GM13976 (cell line): ENCODE measurements at regions not wholly inside any gene's neighbourhood (a gene's known extent, or its start where the extent isn't known, plus 50 kb on each side); places are given as distances from the start of the nearest gene placed in this dataset.

Experiments used
- DNase-seq: peaks from one replicate; pipeline ENCODE4 v3.0.0; 2012; ENCODE audit warnings: low spot score
- in situ Hi-C: fragments of 300-500 bp; cut with MboI; formaldehyde crosslinking; loops from one replicate; pipeline ENCODE4 v1.12.0; 2022; ENCODE audit warnings: low sequenced_read_pairs, mixed read lengths, inconsistent platforms; ENCODE audit not compliant: unreplicated experiment
- TF ChIP-seq, protein P1 (sequence below): IDR thresholded peaks from 2 replicates; pipeline ENCODE4 v1.5.1; 2012; ENCODE audit warnings: borderline replicate concordance, mild to moderate bottlenecking; ENCODE audit not compliant: insufficient read depth; ENCODE audit errors: extremely low read depth, missing control alignments, control extremely low read depth

DNA sequence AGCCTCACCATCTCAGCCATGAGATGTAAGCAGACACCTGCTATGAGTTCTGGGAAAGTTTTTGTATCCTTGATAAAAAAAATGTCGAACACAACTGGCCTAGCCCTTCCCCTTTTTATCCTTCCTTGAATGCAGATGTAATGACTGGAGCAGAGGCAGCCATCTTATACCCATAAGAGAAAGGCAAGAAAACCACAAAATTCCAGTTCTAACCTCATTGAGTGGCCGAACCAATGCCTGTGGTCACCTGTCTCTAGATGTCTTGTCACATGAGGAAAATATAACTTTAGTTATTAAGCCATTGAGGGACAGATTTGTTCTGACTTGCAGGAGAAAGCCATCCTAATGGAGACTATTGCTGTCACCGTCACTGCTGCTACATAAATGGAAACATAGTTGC is 80.4 kb upstream of the SLC6A6 start:
- in situ Hi-C loops, result no loop called here
- no peak for DNase-seq
- TF ChIP-seq, protein P1, sequence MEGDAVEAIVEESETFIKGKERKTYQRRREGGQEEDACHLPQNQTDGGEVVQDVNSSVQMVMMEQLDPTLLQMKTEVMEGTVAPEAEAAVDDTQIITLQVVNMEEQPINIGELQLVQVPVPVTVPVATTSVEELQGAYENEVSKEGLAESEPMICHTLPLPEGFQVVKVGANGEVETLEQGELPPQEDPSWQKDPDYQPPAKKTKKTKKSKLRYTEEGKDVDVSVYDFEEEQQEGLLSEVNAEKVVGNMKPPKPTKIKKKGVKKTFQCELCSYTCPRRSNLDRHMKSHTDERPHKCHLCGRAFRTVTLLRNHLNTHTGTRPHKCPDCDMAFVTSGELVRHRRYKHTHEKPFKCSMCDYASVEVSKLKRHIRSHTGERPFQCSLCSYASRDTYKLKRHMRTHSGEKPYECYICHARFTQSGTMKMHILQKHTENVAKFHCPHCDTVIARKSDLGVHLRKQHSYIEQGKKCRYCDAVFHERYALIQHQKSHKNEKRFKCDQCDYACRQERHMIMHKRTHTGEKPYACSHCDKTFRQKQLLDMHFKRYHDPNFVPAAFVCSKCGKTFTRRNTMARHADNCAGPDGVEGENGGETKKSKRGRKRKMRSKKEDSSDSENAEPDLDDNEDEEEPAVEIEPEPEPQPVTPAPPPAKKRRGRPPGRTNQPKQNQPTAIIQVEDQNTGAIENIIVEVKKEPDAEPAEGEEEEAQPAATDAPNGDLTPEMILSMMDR, result no peak

DNA sequence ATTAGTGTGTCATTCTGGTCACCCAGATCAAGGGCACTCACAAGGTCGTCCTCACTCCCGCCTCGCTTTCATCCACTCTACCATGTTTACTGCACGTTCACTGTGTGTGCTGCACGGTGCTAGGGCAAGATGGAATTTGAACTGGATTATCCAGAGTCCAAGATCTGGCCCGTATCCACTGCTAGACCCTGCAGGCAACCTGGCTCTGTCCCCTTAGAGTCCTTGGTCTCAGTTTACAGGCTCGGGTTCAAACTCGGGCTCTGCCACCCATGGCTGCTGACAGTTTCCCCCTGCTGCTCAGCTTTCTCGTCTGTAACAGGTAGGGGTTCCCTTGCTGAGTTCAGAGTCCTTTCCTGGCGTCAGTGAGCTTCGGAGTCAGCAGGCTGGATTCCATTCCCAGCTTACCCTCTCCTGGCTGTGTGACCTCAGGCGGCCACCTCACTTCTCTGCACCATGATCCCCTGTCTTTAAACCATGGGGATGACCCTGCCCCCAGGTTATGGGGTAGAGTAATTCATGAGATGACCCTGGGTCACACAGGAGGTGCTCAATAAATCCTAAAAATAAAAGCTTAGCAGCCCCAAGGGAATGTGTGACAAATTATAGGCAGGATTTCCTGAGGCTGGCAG is 79.6 kb upstream of the SLC6A6 start:
- in situ Hi-C loops, result no loop called here
- TF ChIP-seq, protein P1, result no peak
- DNase-seq, result no peak

DNA sequence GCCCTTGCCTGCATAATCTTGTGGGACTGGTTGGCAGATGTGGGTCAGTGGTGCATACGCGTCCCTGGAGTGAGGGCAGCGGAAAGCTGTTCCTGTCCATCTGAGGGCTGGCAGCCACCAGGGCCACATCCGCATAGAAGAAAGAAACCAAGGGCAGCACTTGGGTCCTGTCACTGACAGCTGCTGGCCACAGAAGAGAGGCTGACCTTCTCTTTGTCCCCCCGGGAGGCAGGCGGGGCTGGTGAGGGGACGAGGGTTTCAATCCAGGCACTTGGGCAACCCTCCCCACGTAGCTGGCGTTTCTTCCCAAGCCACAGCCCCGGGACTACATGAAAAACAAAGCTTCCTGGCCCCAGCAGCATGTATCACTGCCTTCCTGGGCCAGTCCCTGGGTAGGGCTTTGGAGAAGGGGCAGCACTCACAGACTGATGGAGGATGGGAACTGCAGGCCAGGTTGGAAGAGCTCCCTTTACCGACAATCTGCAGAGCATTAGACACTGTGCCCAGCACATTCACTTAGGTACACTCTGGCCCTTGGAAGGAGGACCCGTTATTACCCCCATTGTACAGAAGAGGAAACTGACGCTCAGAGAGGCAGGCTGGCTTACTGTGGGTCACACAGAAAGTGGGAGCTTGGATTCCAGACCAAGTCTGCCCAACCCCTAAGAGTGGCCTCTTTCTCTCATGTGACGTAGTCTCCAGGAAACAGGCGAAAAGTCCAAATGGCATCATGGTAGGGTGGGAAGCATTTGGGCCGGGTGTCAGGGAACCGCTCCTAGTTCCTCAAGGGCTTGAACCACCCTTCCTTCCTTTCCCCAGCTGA is 78.8 kb upstream of the SLC6A6 start:
- no peak for DNase-seq
- TF ChIP-seq, protein P1, result no peak
- in situ Hi-C loops, result no loop called here

DNA sequence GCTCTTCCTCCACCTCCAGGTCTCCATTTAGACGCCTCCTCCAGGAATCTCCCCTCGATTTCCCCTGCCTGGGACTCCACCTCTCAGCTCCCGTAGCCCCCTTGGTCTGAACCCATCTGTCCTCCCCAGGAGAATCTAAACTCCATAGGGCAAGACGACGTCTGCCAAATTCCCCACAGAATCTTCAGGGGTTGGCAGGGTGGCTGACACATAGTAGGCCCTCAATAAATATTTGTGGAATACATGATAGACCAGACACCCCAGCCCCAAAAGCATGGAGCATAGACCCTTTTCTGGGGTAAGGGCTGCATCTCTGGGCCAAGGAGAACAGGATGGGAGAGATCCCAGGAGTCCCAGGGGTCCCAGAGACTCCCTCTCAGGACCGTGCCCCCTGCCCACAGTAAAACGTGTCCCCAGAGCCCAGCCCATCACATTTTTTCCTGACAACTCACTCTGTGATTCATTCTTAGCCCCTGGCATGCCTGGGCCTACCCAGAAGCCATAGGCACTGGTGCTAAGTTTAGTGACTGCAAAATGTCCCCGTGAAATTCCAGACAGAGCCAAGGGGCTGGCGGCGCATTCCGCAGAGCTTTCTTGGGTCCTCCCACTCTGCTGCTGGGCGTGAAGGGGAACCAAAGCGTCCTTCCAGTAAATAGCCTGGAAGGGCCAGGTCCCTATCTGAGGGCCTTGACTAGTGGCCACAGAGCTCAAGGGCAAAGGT is 78.0 kb upstream of the SLC6A6 start:
- DNase-seq, result no peak
- TF ChIP-seq, protein P1, result no peak
- in situ Hi-C loops, result no loop called here

DNA sequence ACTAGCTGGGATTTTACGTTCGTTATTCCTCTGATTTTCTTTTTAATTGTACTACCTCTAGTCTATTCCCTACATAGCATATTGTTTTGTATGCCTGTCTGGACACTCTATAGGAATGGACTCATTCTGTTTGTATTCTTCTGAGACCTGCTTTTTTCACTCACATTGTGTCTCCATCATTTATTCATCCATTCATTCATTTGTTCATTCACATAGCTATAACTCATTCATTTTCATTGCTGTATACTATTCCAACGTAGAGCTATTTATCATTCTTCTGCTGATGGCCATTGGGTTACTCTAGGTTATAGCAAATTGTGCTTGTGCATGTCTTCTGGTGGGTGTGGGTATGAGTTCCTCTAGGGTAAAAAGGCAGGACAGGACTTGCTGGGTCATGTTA is 74.0 kb upstream of the SLC6A6 start:
- TF ChIP-seq, protein P1, result no peak
- in situ Hi-C loops, result no loop called here
- no peak for DNase-seq

DNA sequence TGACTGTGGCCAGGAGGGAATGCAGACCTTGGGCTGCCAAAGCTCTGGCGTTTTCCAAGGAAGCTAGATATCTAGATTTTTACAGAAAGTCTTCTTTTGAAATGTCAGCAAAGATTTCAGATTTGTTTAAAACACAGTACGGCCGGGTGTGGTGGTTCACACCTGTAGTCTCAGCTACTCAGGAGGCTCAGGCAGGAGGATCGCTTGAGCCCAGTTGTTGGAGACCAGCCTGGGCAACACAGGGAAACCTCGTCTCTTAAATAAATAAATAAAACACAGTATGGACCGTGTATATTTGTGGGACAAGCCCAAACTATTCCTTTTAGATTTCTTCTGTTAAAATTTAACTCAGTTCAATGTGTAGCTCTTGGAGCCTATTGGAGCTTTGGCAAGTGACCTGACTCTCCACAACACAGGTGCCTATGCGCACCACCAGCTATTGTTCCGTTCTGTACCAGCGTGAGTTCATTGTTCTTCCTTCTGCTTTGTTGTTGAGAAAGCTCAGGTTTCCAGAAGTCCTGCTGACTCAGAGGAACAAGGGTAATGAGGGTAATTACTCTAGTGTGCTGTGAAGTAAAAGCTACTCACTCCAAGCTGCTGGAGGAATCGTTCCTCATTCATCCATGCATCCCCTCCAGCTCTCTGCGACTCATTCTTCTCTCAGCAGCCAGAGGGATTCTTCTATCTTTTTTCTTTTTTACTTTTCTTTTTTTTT is 73.1 kb upstream of the SLC6A6 start:
- in situ Hi-C loops, result no loop called here
- TF ChIP-seq, protein P1, result no peak

More for the DNA sequence above, 73.1 kb upstream of the SLC6A6 start:
- no peak for DNase-seq
